Fibroblast of lung (primary cell): ENCODE measurements at regions not wholly inside any gene's neighbourhood (a gene's known extent, or its start where the extent isn't known, plus 50 kb on each side); places are given as distances from the start of the nearest gene placed in this dataset.

ENCODE experiments used
- CTCF ChIP-seq, 2 donors: IDR thresholded peaks in 1 of 2; conservative IDR thresholded peaks in 1 of 2; 1 replicate in 1 of 2; 2 replicates in 1 of 2; pipeline ENCODE4 v1.5.1; 2011 to 2012; ENCODE audit warnings: low read length in 2 of 2, control low read depth in 1 of 2, inconsistent platforms in 1 of 2, low read depth in 1 of 2, mild to moderate bottlenecking in 1 of 2
- EZH2 ChIP-seq: IDR thresholded peaks from 2 replicates; pipeline ENCODE4 v1.5.1; 2012; ENCODE audit warnings: low read length, control low read depth, mild to moderate bottlenecking; ENCODE audit errors: missing control alignments

GRCh38 chr9:89864257-89864656, 259.4 kb downstream of the GADD45G start:
- no peak for TF ChIP-seq CTCF (conservative IDR thresholded peaks at IDR 0.05 in 1 of 2, IDR thresholded peaks at IDR 0.05 in 1 of 2; ENCODE audit: low read depth in 1 of 2, low read length in 2 of 2)
- TF ChIP-seq EZH2, result no peak
